GM12878 (cell line): ENCODE measurements at regions not wholly inside any gene's neighbourhood (a gene's known extent, or its start where the extent isn't known, plus 50 kb on each side); places are given as distances from the start of the nearest gene placed in this dataset.

Experiments used
- ATAC-seq: fragments of 200-7000 bp; cut with Tn5 transposase; 3 replicates; pipeline ENCODE4 v1.9.1; 2020; ENCODE audit warnings: mild to moderate bottlenecking, moderate library complexity
- BruUV-seq: library from RNA; stranded (reverse); fragments of 400-500 nt; replicated peaks from 2 replicates; lab custom pipeline; 2021; lab: Mats Ljungman, UMichigan
- CTCF ChIA-PET: fragments of 300-600 bp; sonication (Branson Sonifier 250); formaldehyde crosslinking; extraction: SDS; loops from one replicate; lab custom pipeline; 2021; ENCODE audit warnings: inconsistent platforms; lab: Yijun Ruan, JAX
- POLR2A ChIA-PET: fragments of 350-600 bp; formaldehyde crosslinking; extraction: SDS; loops from one replicate; lab custom pipeline; 2021; ENCODE audit warnings: inconsistent platforms; lab: Charles Lee
- RAD21 ChIA-PET: fragments of 300-600 bp; sonication (Branson Sonifier 250); formaldehyde crosslinking; loops from one replicate; lab custom pipeline; 2023; ENCODE audit warnings: antibody characterized with exemption; ENCODE audit not compliant: unreplicated experiment; lab: Charles Lee
- SMC1A ChIA-PET: fragments of 300-600 bp; sonication (Branson Sonifier 250); formaldehyde crosslinking; loops from one replicate; lab custom pipeline; 2023; ENCODE audit not compliant: unreplicated experiment, uncharacterized antibody; lab: Charles Lee
- DNase-seq: peaks from one replicate; pipeline ENCODE4 v3.0.0-alpha.2; 2011; ENCODE audit warnings: low read depth, low spot score
- FAIRE-seq: peaks from 3 replicates; lab custom pipeline; 2011; peaks lifted over from hg19 to GRCh38; lab: Jason Lieb, UNC
- H2AFZ ChIP-seq: 2 replicates; pipeline ENCODE4 v1.6.0; 2011; ENCODE audit warnings: low read depth, low read length, control low read depth; ENCODE audit not compliant: control insufficient read depth
- H3K27ac ChIP-seq: 2 replicates; pipeline ENCODE4 v1.5.1; 2011; ENCODE audit warnings: control low read depth; ENCODE audit not compliant: control insufficient read depth, insufficient read depth
- H3K27me3 ChIP-seq, 2 experiments: replicated peaks in 1 of 2; 2 replicates each; pipeline versions ENCODE4 v1.6.0 to v1.6.1; 2011; ENCODE audit warnings: low read length in 1 of 2; ENCODE audit not compliant: control insufficient read depth in 2 of 2, insufficient read depth in 2 of 2
- H3K36me3 ChIP-seq, 2 experiments: 2 replicates each; pipeline ENCODE4 v1.5.1; 2011; ENCODE audit warnings: low read length in 1 of 2; ENCODE audit not compliant: control insufficient read depth in 2 of 2, insufficient read depth in 2 of 2
- H3K4me1 ChIP-seq: 2 replicates; pipeline ENCODE4 v1.6.1; 2011; ENCODE audit warnings: mild to moderate bottlenecking, low read length, moderate library complexity, mixed read lengths; ENCODE audit not compliant: control insufficient read depth, insufficient read depth
- H3K4me2 ChIP-seq: 2 replicates; pipeline ENCODE4 v1.6.0; 2011; ENCODE audit warnings: control low read depth; ENCODE audit not compliant: control insufficient read depth, insufficient read depth
- H3K4me3 ChIP-seq: fragments of 200-600 bp; sonication (generic); 2 replicates; pipeline ENCODE4 v1.5.1; 2016
- H3K79me2 ChIP-seq: 2 replicates; pipeline ENCODE4 v1.6.0; 2011; ENCODE audit warnings: low read length; ENCODE audit not compliant: control insufficient read depth, insufficient read depth
- H3K9ac ChIP-seq: 2 replicates; pipeline ENCODE4 v1.8.0; 2011; ENCODE audit warnings: low read length, control low read depth, mixed read lengths; ENCODE audit not compliant: control insufficient read depth, insufficient read depth
- H3K9me3 ChIP-seq: replicated peaks from 3 replicates; pipeline ENCODE4 v1.5.1; 2011; ENCODE audit warnings: mild to moderate bottlenecking, low read length; ENCODE audit not compliant: control insufficient read depth, insufficient read depth
- H4K20me1 ChIP-seq: 2 replicates; pipeline ENCODE4 v1.6.0; 2011; ENCODE audit not compliant: control insufficient read depth, insufficient read depth
- ELK1 ChIP-seq: IDR thresholded peaks from 2 replicates; pipeline ENCODE4 v1.6.1; 2012; ENCODE audit warnings: low read depth, low read length, improper control_type of control experiment
- MTA3 ChIP-seq: IDR thresholded peaks from 2 replicates; pipeline ENCODE4 v1.6.1; 2012; ENCODE audit warnings: low read length, inconsistent platforms, borderline replicate concordance
- NFYB ChIP-seq: IDR thresholded peaks from 2 replicates; pipeline ENCODE4 v1.6.1; 2011; ENCODE audit warnings: low read depth, mild to moderate bottlenecking, low read length, improper control_type of control experiment, moderate library complexity; ENCODE audit not compliant: insufficient read depth
- NKRF ChIP-seq: fragments of 450-650 bp; conservative IDR thresholded peaks from 2 replicates; pipeline ENCODE4 v1.6.1; 2017; ENCODE audit warnings: mild to moderate bottlenecking, moderate library complexity
- RFX5 ChIP-seq: IDR thresholded peaks from 2 replicates; pipeline ENCODE4 v1.6.1; 2011; ENCODE audit warnings: low read depth, low read length, improper control_type of control experiment
- SMARCA5 ChIP-seq: fragments of 450-650 bp; IDR thresholded peaks from 2 replicates; pipeline ENCODE4 v1.6.1; 2017; ENCODE audit warnings: mild to moderate bottlenecking
- SREBF2 ChIP-seq: IDR thresholded peaks from 2 replicates; pipeline ENCODE4 v1.6.1; 2012; ENCODE audit warnings: mild to moderate bottlenecking, low read length
- TBL1XR1 ChIP-seq: IDR thresholded peaks from 2 replicates; pipeline ENCODE4 v1.6.1; 2012; ENCODE audit warnings: low read depth, low read length, improper control_type of control experiment
- WRNIP1 ChIP-seq: IDR thresholded peaks from 2 replicates; pipeline ENCODE4 v1.6.1; 2011; ENCODE audit warnings: low read depth, low read length, improper control_type of control experiment, borderline replicate concordance
- ZBTB40 ChIP-seq: fragments of 450-650 bp; IDR thresholded peaks from 2 replicates; pipeline ENCODE4 v1.6.1; 2016; ENCODE audit warnings: mild to moderate bottlenecking, moderate library complexity, borderline replicate concordance
- ZNF622 ChIP-seq: fragments of 450-650 bp; IDR thresholded peaks from 2 replicates; pipeline ENCODE4 v1.6.1; 2017; ENCODE audit warnings: mild to moderate bottlenecking, inconsistent platforms
- WGBS: methylation state at CpG from one replicate; pipeline ENCODE4 v1.1.6; 2016; ENCODE audit warnings: low lambda C conversion rate; ENCODE audit not compliant: insufficient replicate concordance, insufficient coverage; ENCODE audit errors: missing lambda C conversion rate; 5-methylcytosine and 5-hydroxymethylcytosine counted together
- in situ Hi-C: fragments of 300-500 bp; cut with MboI; formaldehyde crosslinking; loops from 9 replicates; pipeline ENCODE4 v1.14.3; 2018; ENCODE audit warnings: mixed read lengths
- intact Hi-C: fragments of 100-400 bp; cut with micrococcal nuclease; formaldehyde crosslinking; loops from one replicate; pipeline ENCODE4 v1.14.2; 2022; ENCODE audit not compliant: unreplicated experiment
- TF ChIP-seq, protein P1 (sequence below): IDR thresholded peaks from 2 replicates; pipeline ENCODE4 v1.6.1; 2011; ENCODE audit warnings: mild to moderate bottlenecking, low read depth, low read length, moderate library complexity; ENCODE audit not compliant: insufficient replicate concordance
- TF ChIP-seq, protein P2 (sequence below): fragments of 450-650 bp; formaldehyde crosslinking; IDR thresholded peaks from 2 replicates; pipeline ENCODE4 v1.4.0; 2020; ENCODE audit warnings: mild to moderate bottlenecking, moderate library complexity

DNA sequence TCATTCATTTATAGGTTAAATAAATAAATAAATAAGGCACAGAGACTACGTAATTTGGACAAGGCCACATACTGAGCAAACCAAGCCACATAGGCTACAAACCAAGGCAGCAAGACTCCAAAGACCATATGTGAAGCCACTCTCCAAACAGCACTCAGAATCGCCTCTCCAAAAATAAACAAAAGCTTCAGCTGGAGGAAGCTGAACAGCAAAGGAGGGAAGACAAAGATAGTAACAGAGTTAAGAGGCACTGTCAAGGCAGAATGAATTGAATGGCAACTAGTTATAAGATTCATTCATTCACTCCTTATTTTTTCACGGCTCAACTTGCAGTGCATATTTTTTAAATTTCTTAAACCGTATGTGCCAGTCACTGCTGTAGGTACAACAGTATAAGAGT lies 200.5 kb upstream of the GRIP1 start:
- FAIRE-seq = no peak
- no peak for DNase-seq
- Histone ChIP-seq H4K20me1 (no peaks in the 10 kb centered on the region), H3K4me1 (no peaks in the 10 kb centered on the region), H3K9me3 (no peaks in the 10 kb centered on the region), H3K9ac (no peak overlapping the region), H2AFZ (no peak overlapping the region), H3K27ac (no peak overlapping the region), H3K79me2 (no peaks in the 10 kb centered on the region), H3K4me2 (no peak overlapping the region), H3K36me3 (no peaks in the 10 kb centered on the region), H3K27me3 (peaks cover 0 to 3% of the 10 kb centered on the region in 2 experiments; a peak in 2 of 4 replicates), H3K4me3 (no peak overlapping the region)
- WGBS = 25% methylated on average over 4 of the region's 4 CpGs
- intact Hi-C loops = no loop called here
- ChIA-PET RAD21 (no interaction called here), SMC1A (no interaction called here), CTCF (no interaction called here), POLR2A (no interaction called here)
- no peak for ATAC-seq
- in situ Hi-C loops = no loop called here
- no TSS peak for BruUV-seq
- TF ChIP-seq RFX5 (no peak), NKRF (no peak), NFYB (no peak), ZBTB40 (no peak), ZNF622 (no peak), MTA3 (no peak), TBL1XR1 (no peak), SMARCA5 (no peak), SREBF2 (no peak), ELK1 (no peak), WRNIP1 (no peak)
- TF ChIP-seq, protein P1, sequence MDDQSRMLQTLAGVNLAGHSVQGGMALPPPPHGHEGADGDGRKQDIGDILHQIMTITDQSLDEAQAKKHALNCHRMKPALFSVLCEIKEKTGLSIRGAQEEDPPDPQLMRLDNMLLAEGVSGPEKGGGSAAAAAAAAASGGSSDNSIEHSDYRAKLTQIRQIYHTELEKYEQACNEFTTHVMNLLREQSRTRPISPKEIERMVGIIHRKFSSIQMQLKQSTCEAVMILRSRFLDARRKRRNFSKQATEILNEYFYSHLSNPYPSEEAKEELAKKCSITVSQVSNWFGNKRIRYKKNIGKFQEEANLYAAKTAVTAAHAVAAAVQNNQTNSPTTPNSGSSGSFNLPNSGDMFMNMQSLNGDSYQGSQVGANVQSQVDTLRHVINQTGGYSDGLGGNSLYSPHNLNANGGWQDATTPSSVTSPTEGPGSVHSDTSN = no peak
- TF ChIP-seq, protein P2, sequence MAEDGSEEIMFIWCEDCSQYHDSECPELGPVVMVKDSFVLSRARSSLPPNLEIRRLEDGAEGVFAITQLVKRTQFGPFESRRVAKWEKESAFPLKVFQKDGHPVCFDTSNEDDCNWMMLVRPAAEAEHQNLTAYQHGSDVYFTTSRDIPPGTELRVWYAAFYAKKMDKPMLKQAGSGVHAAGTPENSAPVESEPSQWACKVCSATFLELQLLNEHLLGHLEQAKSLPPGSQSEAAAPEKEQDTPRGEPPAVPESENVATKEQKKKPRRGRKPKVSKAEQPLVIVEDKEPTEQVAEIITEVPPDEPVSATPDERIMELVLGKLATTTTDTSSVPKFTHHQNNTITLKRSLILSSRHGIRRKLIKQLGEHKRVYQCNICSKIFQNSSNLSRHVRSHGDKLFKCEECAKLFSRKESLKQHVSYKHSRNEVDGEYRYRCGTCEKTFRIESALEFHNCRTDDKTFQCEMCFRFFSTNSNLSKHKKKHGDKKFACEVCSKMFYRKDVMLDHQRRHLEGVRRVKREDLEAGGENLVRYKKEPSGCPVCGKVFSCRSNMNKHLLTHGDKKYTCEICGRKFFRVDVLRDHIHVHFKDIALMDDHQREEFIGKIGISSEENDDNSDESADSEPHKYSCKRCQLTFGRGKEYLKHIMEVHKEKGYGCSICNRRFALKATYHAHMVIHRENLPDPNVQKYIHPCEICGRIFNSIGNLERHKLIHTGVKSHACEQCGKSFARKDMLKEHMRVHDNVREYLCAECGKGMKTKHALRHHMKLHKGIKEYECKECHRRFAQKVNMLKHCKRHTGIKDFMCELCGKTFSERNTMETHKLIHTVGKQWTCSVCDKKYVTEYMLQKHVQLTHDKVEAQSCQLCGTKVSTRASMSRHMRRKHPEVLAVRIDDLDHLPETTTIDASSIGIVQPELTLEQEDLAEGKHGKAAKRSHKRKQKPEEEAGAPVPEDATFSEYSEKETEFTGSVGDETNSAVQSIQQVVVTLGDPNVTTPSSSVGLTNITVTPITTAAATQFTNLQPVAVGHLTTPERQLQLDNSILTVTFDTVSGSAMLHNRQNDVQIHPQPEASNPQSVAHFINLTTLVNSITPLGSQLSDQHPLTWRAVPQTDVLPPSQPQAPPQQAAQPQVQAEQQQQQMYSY (CRISPR knock-in tag) = no peak
